ENCODE measurements at regions not wholly inside any gene's neighbourhood (a gene's known extent, or its start where the extent isn't known, plus 50 kb on each side); places are given as distances from the start of the nearest gene placed in this dataset.

DNA sequence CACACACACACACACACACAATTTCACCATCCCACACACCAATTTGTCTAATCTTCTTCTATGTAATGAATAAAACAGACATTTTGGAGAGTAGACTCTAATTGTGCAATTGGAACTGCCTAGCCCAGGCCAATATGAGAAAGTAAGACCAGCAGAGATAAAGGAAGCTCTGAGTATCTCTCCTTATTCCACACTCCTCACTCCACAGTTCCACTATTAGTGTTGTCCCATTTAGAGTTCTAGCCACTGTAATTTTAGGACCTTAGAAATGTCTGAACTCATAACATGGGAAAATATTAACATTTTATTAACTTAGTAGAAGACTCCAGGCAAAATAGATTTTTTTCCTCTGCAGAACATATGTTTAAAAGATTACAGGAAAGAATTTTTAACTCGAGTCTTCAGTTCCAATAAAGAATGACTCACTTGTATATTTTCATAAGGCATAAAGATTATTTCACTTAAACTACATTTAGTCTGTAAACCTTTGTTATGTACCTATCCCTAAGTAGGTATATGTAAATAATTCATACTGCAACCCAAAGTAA is 297.6 kb upstream of the INTU start:
- TF ChIP-seq EZH2 (IDR thresholded peaks at IDR 0.05; ENCODE audit: insufficient read depth, poor library complexity, severe bottlenecking) (no peak), EZH2phosphoT487 (IDR thresholded peaks at IDR 0.05; ENCODE audit: insufficient read depth, low read depth) (no peak)

All from GM23248 (cell line).